ENCODE measurements at regions not wholly inside any gene's neighbourhood (a gene's known extent, or its start where the extent isn't known, plus 50 kb on each side); places are given as distances from the start of the nearest gene placed in this dataset.

- TF ChIP-seq CTCF (IDR thresholded peaks at IDR 0.05) (no peak), POLR2A (IDR thresholded peaks at IDR 0.05) (no peak)
- H3K27me3 ChIP-seq = no peaks in the 10 kb centered on the region
- no peak for DNase-seq
- no peak overlapping the region for H3K27ac ChIP-seq
- 39 to 80% methylated on average over 1 of the region's 1 CpG for WGBS, 2 donors
- peaks cover 0 to 12% (median 0%) of the 10 kb centered on the region in 3 donors for H3K9me3 ChIP-seq
- no peak overlapping the region for H3K4me3 ChIP-seq
- no peaks in the 10 kb centered on the region for H3K4me1 ChIP-seq
- H3K36me3 ChIP-seq = no peaks in the 10 kb centered on the region
- intact Hi-C loops (cut with DNase I) = no loop called here
These were observed 164.6 kb upstream of the MEF2C start for GRCh38 chr5:89047571-89047970.

- H3K27me3 ChIP-seq = no peaks in the 10 kb centered on the region
- H3K4me3 ChIP-seq = no peak overlapping the region
- WGBS, 2 donors = 65 to 77% methylated on average over 3 of the region's 3 CpGs
- DNase-seq = no peak
- intact Hi-C loops (cut with DNase I) = no loop called here
- H3K27ac ChIP-seq = no peak overlapping the region
- H3K36me3 ChIP-seq = no peaks in the 10 kb centered on the region
- peaks cover 0 to 3% (median 0%) of the 10 kb centered on the region in 3 donors for H3K9me3 ChIP-seq
- no peak for TF ChIP-seq CTCF (IDR thresholded peaks at IDR 0.05)
- TF ChIP-seq POLR2A (IDR thresholded peaks at IDR 0.05) = no peak
- no peaks in the 10 kb centered on the region for H3K4me1 ChIP-seq
These were observed 162.2 kb upstream of the MEF2C start for GRCh38 chr5:89045216-89045615.

- intact Hi-C loops (cut with DNase I) = no loop called here
- TF ChIP-seq CTCF (IDR thresholded peaks at IDR 0.05) = no peak
- TF ChIP-seq POLR2A (IDR thresholded peaks at IDR 0.05) = no peak
- no peak for DNase-seq
- Histone ChIP-seq H3K9me3 (no peaks in the 10 kb centered on the region), H3K4me1 (no peaks in the 10 kb centered on the region), H3K27me3 (no peaks in the 10 kb centered on the region), H3K4me3 (no peak overlapping the region), H3K27ac (no peak overlapping the region), H3K36me3 (no peaks in the 10 kb centered on the region)
- 76 to 86% methylated on average over 4 to 5 of the region's 5 CpGs for WGBS, 2 donors
These were observed 161.8 kb upstream of the MEF2C start for GRCh38 chr5:89044674-89045200.

GRCh38 chr5:89043676-89044075 lies 160.7 kb upstream of the MEF2C start:
- Histone ChIP-seq H3K9me3 (no peaks in the 10 kb centered on the region), H3K4me1 (no peaks in the 10 kb centered on the region), H3K36me3 (no peaks in the 10 kb centered on the region), H3K27ac (no peak overlapping the region), H3K4me3 (no peak overlapping the region), H3K27me3 (no peaks in the 10 kb centered on the region)
- TF ChIP-seq POLR2A (IDR thresholded peaks at IDR 0.05) = no peak
- TF ChIP-seq CTCF (IDR thresholded peaks at IDR 0.05) = no peak
- 12 to 26% methylated on average over 1 of the region's 1 CpG for WGBS, 2 donors
- intact Hi-C loops (cut with DNase I) = no loop called here
- DNase-seq = no peak

- no peak for DNase-seq
- Histone ChIP-seq H3K9me3 (no peaks in the 10 kb centered on the region), H3K27ac (no peak overlapping the region), H3K4me3 (no peak overlapping the region), H3K27me3 (no peaks in the 10 kb centered on the region), H3K36me3 (no peaks in the 10 kb centered on the region), H3K4me1 (no peaks in the 10 kb centered on the region)
- intact Hi-C loops (cut with DNase I) = no loop called here
- TF ChIP-seq CTCF (IDR thresholded peaks at IDR 0.05) = no peak
- TF ChIP-seq POLR2A (IDR thresholded peaks at IDR 0.05) = no peak
- 66 to 73% methylated on average over 2 of the region's 2 CpGs for WGBS, 2 donors
These were observed 159.8 kb upstream of the MEF2C start for GRCh38 chr5:89042746-89043145.
